SK-N-DZ (cell line): ENCODE measurements at regions not wholly inside any gene's neighbourhood (a gene's known extent, or its start where the extent isn't known, plus 50 kb on each side); places are given as distances from the start of the nearest gene placed in this dataset.

ENCODE experiments used
- DNase-seq: peaks from one replicate; pipeline ENCODE4 v3.0.0-alpha.2; 2015; ENCODE audit warnings: low spot score

GRCh38 chr16:51431517-51432241 is 280.6 kb upstream of the SALL1 start:
- DNase-seq = no peak

- no peak for DNase-seq
Observed at GRCh38 chr16:51430716-51431369, 279.8 kb upstream of the SALL1 start.

- no peak for DNase-seq
Observed at GRCh38 chr16:51429041-51429440, 278.0 kb upstream of the SALL1 start.

DNA sequence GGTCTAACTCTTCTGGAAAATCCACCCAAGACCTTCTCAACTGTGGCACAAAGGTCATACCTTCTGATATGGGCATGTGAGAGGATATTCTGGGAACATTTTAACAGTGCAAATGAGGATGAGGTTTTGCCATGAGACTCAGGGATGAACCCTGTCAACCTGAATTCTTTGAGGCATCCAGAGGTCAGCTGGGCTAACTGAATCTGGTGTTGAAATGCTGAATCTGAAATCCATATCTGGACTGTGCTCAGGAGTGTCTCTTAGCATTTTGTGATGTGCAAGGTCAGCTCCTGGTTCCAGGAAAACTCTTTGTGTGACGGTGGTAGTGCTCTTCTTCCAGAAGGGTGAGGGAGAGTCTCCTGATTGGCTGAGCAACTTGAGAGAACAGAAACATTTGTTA is 276.0 kb upstream of the SALL1 start:
- DNase-seq = no peak

DNA sequence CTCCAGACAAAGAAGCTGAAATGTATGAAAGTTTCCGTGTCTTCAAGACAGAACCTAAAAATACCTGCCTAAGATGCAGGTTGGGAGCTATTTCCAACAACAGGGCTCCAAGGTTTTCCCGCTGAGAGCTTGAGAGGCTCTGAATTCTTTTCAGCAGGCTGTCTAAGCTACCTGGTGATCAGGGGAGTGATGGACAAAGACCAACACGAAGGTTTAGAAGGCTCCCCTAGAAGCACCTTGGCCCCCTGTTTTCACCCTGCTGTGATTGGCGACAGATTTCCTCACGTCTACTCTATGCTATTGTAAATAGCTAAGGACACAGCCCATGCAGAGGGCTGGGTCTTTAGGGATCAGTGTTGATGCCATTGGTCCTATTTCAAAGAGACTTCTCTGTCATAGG is 275.2 kb upstream of the SALL1 start:
- DNase-seq = no peak

DNA sequence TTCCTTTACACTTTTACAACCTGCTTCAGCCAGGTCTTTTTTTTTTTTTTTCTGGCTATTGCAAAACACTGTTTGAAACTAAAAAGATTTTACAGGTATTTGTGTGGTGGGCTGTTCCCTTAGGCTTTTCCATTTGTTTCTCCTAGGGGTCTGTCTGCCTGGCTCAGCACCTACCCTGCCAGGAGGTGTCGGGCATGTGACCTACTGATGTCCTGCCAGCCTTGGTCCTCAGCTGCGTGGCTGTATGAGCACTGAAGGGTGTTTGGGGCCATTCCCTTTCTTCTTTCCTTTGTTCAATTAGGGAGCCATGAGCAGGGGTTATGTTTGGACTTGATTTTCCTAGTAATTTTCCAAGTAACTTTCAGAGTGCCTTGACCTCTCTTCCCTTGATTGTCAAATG is 269.2 kb upstream of the SALL1 start:
- no peak for DNase-seq

- no peak for DNase-seq
Observed at GRCh38 chr16:51419768-51420167, 268.7 kb upstream of the SALL1 start.

DNA sequence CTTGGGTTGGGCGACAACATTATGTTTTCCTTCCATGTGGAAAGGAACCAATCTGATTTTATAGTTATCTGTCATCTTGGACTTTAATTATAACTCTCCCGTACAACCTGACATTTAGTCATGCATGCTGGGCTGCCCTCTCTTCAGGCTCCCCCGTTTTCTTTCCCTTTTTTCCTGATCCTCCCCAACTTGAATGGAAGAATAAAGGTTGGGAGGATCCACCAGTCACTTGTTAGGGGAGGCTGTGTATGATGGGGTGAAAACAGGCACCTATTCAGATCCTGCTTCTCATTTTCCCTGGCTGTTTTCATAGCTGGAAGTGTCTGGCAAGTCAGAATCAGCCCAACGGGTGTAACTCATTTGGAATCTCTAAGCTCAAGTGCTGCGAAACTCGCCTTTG is 267.2 kb upstream of the SALL1 start:
- no peak for DNase-seq

DNA sequence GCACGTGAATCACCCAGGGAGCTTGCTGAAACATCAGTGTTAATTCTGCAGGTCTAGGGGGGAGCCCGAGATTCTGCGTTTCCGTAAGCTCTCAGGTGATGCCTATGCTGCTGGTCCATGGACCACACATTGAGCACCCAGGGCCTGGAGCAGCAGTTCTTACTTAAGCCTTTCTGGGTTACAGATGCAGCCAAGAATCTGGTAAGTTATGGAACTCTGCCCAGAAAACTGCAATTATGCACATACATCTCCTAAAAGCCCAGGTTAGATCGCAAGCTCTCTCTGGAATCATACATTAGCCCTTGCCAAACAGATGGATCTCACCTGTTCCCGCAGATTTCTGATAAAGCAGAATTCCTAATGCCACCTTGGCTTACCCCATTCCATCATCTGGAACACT is 265.9 kb upstream of the SALL1 start:
- no peak for DNase-seq

DNA sequence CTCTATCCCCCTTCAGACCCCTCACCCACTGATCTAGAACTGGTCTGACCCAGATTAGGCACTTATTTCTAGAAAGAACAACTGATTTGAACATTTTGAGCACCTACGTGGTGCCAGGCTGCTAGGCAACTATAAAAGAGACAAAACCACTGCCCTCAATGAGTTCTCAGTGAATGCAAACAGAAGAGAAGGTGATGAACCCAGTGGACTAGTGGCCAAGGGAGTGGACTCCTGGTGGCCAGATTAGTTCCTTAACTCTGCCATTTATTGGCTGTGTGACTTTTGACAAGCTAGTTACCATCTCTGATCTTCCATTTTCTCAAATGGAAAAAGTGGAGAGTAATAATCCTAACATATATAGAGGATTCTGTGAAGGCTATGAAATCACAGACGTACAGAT is 259.1 kb upstream of the SALL1 start:
- no peak for DNase-seq

DNA sequence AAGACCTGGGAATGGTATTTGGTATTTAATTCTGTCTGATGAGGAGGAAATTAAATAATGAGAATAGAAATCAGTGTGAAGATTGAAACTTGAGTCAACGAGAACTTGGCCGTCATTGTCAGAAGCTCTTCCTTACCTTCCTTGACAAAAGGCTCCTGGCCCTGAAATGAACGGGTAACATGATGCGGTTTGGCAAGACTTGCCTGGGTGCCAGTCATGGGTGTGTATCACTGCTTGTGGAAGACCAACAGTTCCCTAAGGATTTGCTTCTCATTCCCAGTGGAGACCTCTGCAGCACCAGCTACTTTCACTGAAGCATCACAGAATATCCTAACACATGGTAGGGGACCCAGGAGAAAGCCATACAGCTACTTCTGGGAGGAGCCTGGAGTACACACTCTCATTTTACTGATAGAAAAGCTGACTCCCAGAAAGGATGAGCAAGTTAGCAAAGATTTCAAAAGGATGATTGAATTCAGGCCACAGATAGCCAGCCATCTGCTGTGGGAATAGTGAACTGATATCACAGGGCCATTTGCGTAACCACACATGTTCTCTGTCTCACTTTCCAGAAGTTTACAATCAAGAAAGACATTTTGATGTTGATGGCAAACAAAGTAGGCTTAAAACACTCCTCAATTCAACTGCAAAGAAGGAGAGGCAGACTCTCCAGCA is 258.1 kb upstream of the SALL1 start:
- DNase-seq = no peak

DNA sequence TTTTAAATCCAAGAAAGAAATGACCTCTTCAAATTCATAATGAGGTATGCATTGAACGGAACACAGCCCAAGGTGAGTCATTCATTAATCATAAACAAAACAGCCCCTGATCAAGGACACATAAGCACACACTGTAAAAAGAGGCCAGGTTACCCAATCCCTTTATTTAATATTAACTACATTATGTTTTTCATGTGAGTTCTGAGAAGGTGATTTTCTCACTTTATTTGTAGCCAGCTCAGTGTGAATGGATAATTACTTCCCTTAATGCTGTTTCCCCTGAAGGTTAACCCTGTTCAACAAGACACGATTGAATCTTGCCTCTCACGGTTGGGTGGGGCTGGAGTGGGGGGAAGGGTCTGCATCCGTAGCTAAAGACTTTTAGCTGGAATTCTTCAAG is 257.3 kb upstream of the SALL1 start:
- DNase-seq = no peak

DNA sequence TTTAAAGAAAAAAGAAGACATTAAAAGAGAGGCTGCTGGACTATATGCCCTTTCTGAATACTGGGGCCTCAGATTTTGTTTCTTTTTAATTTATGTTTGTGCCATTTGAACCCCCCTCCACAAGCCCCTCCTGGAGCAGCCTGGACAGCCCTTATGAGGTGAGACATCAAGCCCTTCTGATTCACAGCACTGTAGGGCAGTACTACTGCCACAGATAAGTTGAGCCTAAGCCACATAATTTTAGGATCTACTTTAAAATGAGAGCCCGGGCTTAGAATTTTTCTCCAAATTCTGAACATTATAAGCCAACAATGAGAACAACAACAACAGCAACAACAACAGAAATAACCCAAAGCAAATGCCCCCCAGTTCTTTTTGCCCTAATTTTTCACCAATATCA is 256.9 kb upstream of the SALL1 start:
- DNase-seq = no peak

DNA sequence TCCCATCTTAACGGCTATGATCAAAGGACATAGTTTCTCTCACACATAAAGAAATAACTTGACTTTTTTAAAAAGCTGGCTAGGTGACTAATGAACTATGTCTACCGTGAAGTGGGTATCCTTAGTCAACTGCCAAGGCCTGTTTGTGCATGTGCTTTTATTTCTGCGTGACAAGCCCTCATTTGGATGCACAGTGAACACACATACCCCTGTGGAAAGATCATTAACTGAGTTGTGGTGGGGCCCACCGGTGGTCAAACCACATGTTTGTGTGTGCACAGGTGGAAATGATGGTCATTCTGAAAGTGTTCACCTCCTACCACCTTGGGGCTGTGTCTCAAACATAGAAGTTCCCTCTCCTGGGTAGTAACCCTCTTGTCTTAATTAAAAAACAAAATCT is 256.1 kb upstream of the SALL1 start:
- DNase-seq = no peak

- no peak for DNase-seq
Observed at GRCh38 chr16:51405361-51405760, 254.3 kb upstream of the SALL1 start.

DNA sequence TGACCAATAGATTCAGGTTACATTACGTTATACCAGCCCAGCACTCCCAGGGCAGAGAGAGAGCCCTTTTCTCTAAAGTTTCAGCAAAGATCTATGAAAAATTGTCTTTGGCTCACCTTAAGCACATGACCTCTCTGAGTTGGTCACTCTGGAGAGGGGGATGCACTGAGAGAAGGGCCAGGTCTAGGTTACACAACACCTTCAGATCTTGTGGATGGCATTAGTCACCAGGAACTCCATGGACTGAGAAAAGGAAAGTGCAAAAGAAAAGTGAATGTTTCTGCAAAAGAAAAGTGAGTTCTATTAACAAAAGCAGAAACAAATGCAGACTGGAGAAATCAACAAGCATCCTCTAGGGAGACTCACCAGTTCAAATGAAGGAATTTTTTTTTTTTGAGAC is 253.3 kb upstream of the SALL1 start:
- DNase-seq = no peak

DNA sequence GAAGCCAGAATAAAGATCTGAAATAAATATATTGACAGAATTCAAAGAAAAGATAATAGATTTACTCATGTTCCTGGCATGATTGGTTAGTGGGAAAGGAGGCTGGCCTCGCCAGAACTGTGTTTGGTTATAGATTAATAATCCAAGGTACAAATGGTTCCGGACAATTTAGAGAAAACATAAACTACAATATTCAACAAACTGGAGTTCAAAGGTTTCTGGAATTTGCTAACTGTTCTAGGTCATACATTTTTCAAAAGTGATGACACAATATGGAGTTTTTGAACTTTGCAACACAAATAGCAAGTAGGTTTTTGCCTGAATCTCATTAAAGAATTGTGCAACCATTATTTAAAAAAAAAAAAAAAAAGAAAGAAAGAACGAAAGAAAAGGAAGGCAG is 251.7 kb upstream of the SALL1 start:
- no peak for DNase-seq

DNA sequence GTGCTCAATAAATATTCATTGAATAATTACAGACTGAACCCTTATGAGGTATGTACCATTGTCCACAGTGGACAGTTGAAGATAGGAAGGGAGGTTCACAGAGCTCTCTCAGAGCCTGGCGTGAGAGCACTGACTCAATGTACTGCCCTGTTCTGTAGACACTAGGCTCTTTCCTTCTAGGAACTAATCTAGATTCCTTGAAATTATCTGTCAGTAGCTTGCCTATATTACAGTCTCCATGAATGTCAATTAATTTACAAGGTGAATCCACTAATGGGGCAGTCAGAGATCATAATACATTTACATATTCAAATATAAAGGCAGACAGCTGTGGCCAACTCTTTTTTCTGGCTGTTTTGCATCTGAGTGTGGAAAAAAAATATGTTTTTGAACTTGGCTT is 251.2 kb upstream of the SALL1 start:
- DNase-seq = no peak

DNA sequence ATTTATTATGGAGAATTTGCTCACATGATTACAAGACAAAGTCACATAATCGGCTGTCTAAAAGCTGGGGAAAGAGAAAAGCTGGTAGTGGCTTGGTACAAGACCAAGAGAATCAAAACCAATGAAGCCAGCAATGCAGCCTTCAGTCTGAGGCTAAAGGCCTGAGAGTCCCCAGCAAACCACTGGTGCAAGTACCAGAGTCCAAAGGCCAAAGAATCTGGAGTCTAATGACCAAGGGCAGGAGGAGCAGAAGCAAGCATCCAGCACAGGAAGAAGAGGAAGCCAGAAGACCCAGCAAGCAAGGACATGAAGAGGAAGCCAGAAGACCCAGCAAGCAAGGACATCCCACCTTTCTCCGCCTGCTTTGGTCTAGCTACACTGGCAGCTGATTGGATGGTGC is 250.6 kb upstream of the SALL1 start:
- no peak for DNase-seq

DNA sequence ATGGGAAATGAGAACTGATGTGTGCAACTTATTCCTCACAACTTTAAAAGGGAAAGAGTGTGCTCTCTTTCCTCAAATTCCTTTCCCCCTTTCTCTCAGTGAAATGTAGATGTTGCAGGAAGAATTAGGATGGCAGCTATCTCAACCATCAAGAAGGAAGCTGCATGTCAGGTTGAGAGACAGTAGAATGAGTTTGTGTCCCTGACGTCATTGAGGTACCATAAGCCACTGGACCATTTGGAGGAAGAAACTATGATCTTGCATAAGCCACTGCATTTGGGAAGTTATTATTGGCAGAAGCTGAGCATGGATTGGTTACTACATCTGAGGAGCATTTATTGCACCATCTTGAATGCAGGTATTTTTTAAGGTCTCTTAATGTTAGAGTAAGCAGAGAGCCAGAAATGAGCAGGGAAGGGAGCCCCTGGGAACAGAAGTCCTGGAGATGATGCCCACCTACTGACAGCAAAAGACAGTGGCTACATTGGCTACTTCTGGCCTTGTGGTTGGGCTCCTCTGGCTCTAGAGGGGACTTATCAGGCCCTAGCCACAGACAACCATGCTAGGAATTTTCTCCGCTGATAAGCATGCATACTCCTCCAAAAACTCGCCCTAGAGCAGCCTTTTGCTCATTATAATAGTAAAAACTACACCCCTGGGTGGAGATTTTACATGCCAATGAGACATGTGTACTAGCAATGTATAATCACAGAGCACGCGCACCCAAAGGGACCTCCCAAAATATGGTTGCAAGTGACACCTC is 249.0 kb upstream of the SALL1 start:
- DNase-seq = no peak

DNA sequence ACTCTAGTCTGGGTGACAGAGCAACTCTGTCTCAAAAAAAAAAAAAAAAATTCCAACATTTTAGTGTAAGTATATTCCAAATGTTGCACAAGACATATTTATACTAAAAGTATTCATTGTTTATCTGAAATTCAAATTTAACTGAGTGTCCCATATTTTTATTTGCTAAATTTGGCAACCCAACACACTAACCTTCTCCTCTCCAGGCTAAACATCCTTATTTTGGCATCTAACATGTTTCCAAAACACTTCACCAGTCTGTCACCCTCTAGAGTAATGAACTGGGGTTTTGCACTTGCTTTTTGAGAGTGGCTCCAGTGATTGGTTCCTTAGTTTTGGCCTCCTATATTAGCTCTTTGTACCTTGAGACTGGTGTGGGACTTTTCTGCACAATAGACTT is 243.4 kb upstream of the SALL1 start:
- DNase-seq = no peak

- DNase-seq = no peak
Observed at GRCh38 chr16:51393381-51394005, 242.4 kb upstream of the SALL1 start.
